GM12878 (cell line): ENCODE measurements at regions not wholly inside any gene's neighbourhood (a gene's known extent, or its start where the extent isn't known, plus 50 kb on each side); places are given as distances from the start of the nearest gene placed in this dataset.

Source experiments
- ATAC-seq: fragments of 200-7000 bp; cut with Tn5 transposase; 3 replicates; pipeline ENCODE4 v1.9.1; 2020; ENCODE audit warnings: mild to moderate bottlenecking, moderate library complexity
- BruUV-seq: library from RNA; stranded (reverse); fragments of 400-500 nt; replicated peaks from 2 replicates; lab custom pipeline; 2021; lab: Mats Ljungman, UMichigan
- CTCF ChIA-PET: fragments of 300-600 bp; sonication (Branson Sonifier 250); formaldehyde crosslinking; extraction: SDS; loops from one replicate; lab custom pipeline; 2021; ENCODE audit warnings: inconsistent platforms; lab: Yijun Ruan, JAX
- POLR2A ChIA-PET: fragments of 350-600 bp; formaldehyde crosslinking; extraction: SDS; loops from one replicate; lab custom pipeline; 2021; ENCODE audit warnings: inconsistent platforms; lab: Charles Lee
- RAD21 ChIA-PET: fragments of 300-600 bp; sonication (Branson Sonifier 250); formaldehyde crosslinking; loops from one replicate; lab custom pipeline; 2023; ENCODE audit warnings: antibody characterized with exemption; ENCODE audit not compliant: unreplicated experiment; lab: Charles Lee
- SMC1A ChIA-PET: fragments of 300-600 bp; sonication (Branson Sonifier 250); formaldehyde crosslinking; loops from one replicate; lab custom pipeline; 2023; ENCODE audit not compliant: unreplicated experiment, uncharacterized antibody; lab: Charles Lee
- DNase-seq: peaks from one replicate; pipeline ENCODE4 v3.0.0-alpha.2; 2011; ENCODE audit warnings: low read depth, low spot score
- FAIRE-seq: peaks from 3 replicates; lab custom pipeline; 2011; peaks lifted over from hg19 to GRCh38; lab: Jason Lieb, UNC
- H2AFZ ChIP-seq: 2 replicates; pipeline ENCODE4 v1.6.0; 2011; ENCODE audit warnings: low read depth, low read length, control low read depth; ENCODE audit not compliant: control insufficient read depth
- H3K27ac ChIP-seq: 2 replicates; pipeline ENCODE4 v1.5.1; 2011; ENCODE audit warnings: control low read depth; ENCODE audit not compliant: control insufficient read depth, insufficient read depth
- H3K27me3 ChIP-seq, 2 experiments: replicated peaks in 1 of 2; 2 replicates each; pipeline versions ENCODE4 v1.6.0 to v1.6.1; 2011; ENCODE audit warnings: low read length in 1 of 2; ENCODE audit not compliant: control insufficient read depth in 2 of 2, insufficient read depth in 2 of 2
- H3K36me3 ChIP-seq, 2 experiments: 2 replicates each; pipeline ENCODE4 v1.5.1; 2011; ENCODE audit warnings: low read length in 1 of 2; ENCODE audit not compliant: control insufficient read depth in 2 of 2, insufficient read depth in 2 of 2
- H3K4me1 ChIP-seq: 2 replicates; pipeline ENCODE4 v1.6.1; 2011; ENCODE audit warnings: mild to moderate bottlenecking, low read length, moderate library complexity, mixed read lengths; ENCODE audit not compliant: control insufficient read depth, insufficient read depth
- H3K4me2 ChIP-seq: 2 replicates; pipeline ENCODE4 v1.6.0; 2011; ENCODE audit warnings: control low read depth; ENCODE audit not compliant: control insufficient read depth, insufficient read depth
- H3K4me3 ChIP-seq: fragments of 200-600 bp; sonication (generic); 2 replicates; pipeline ENCODE4 v1.5.1; 2016
- H3K79me2 ChIP-seq: 2 replicates; pipeline ENCODE4 v1.6.0; 2011; ENCODE audit warnings: low read length; ENCODE audit not compliant: control insufficient read depth, insufficient read depth
- H3K9ac ChIP-seq: 2 replicates; pipeline ENCODE4 v1.8.0; 2011; ENCODE audit warnings: low read length, control low read depth, mixed read lengths; ENCODE audit not compliant: control insufficient read depth, insufficient read depth
- H3K9me3 ChIP-seq: replicated peaks from 3 replicates; pipeline ENCODE4 v1.5.1; 2011; ENCODE audit warnings: mild to moderate bottlenecking, low read length; ENCODE audit not compliant: control insufficient read depth, insufficient read depth
- H4K20me1 ChIP-seq: 2 replicates; pipeline ENCODE4 v1.6.0; 2011; ENCODE audit not compliant: control insufficient read depth, insufficient read depth
- BCLAF1 ChIP-seq: fragments of 450-650 bp; IDR thresholded peaks from 2 replicates; pipeline ENCODE4 v1.6.1; 2017; ENCODE audit warnings: antibody characterized with exemption, mild to moderate bottlenecking, moderate library complexity
- BMI1 ChIP-seq: fragments of 450-650 bp; IDR thresholded peaks from 2 replicates; pipeline ENCODE4 v1.6.1; 2016; ENCODE audit warnings: mild to moderate bottlenecking, moderate library complexity, borderline replicate concordance
- CBFB ChIP-seq: IDR thresholded peaks from 2 replicates; pipeline ENCODE4 v1.6.1; 2016; ENCODE audit warnings: antibody characterized with exemption, low read depth
- CHD4 ChIP-seq: fragments of 200-600 bp; sonication (generic); IDR thresholded peaks from 2 replicates; pipeline ENCODE4 v1.6.1; 2016; ENCODE audit warnings: mild to moderate bottlenecking
- CREB1 ChIP-seq: IDR thresholded peaks from 2 replicates; pipeline ENCODE4 v1.6.1; 2012; ENCODE audit warnings: low read depth, mild to moderate bottlenecking, inconsistent platforms
- E4F1 ChIP-seq: fragments of 450-650 bp; IDR thresholded peaks from 2 replicates; pipeline ENCODE4 v1.6.1; 2018; ENCODE audit warnings: borderline replicate concordance, mild to moderate bottlenecking; ENCODE audit not compliant: partially characterized antibody
- EGR1 ChIP-seq, 2 experiments: IDR thresholded peaks; 1 replicate in 1 of 2; 2 replicates in 1 of 2; pipeline ENCODE4 v1.6.1; 2011 to 2012; ENCODE audit warnings: low read depth in 2 of 2, low read length in 2 of 2, borderline replicate concordance in 1 of 2, mild to moderate bottlenecking in 1 of 2, moderate library complexity in 1 of 2
- HCFC1 ChIP-seq: fragments of 150-350 bp; IDR thresholded peaks from 2 replicates; pipeline ENCODE4 v1.6.1; 2014; ENCODE audit warnings: low read length
- MXI1 ChIP-seq: fragments of 150-350 bp; IDR thresholded peaks from 2 replicates; pipeline ENCODE4 v1.6.1; 2011; ENCODE audit warnings: low read depth, mild to moderate bottlenecking, inconsistent platforms, low read length, improper control_type of control experiment
- NR2F1 ChIP-seq: fragments of 450-650 bp; conservative IDR thresholded peaks from 2 replicates; pipeline ENCODE4 v1.6.1; 2017; ENCODE audit warnings: mild to moderate bottlenecking
- PKNOX1 ChIP-seq: fragments of 450-650 bp; IDR thresholded peaks from 2 replicates; pipeline ENCODE4 v1.6.1; 2016; ENCODE audit warnings: mild to moderate bottlenecking
- SREBF1 ChIP-seq: IDR thresholded peaks from 2 replicates; pipeline ENCODE4 v1.6.1; 2012; ENCODE audit warnings: mild to moderate bottlenecking, low read length
- STAT3 ChIP-seq: IDR thresholded peaks from 2 replicates; pipeline ENCODE4 v1.6.1; 2011; ENCODE audit warnings: low read depth, low read length, improper control_type of control experiment
- TBL1XR1 ChIP-seq: IDR thresholded peaks from 2 replicates; pipeline ENCODE4 v1.6.1; 2012; ENCODE audit warnings: low read depth, low read length, improper control_type of control experiment
- ZBED1 ChIP-seq: IDR thresholded peaks from 2 replicates; pipeline ENCODE4 v1.6.1; 2016; ENCODE audit warnings: borderline replicate concordance
- ZBTB33 ChIP-seq: fragments of 450-650 bp; IDR thresholded peaks from 2 replicates; pipeline ENCODE4 v1.6.1; 2017; ENCODE audit warnings: mild to moderate bottlenecking
- WGBS: methylation state at CpG from one replicate; pipeline ENCODE4 v1.1.6; 2016; ENCODE audit warnings: low lambda C conversion rate; ENCODE audit not compliant: insufficient replicate concordance, insufficient coverage; ENCODE audit errors: missing lambda C conversion rate; 5-methylcytosine and 5-hydroxymethylcytosine counted together
- in situ Hi-C: fragments of 300-500 bp; cut with MboI; formaldehyde crosslinking; loops from 9 replicates; pipeline ENCODE4 v1.14.3; 2018; ENCODE audit warnings: mixed read lengths
- intact Hi-C: fragments of 100-400 bp; cut with micrococcal nuclease; formaldehyde crosslinking; loops from one replicate; pipeline ENCODE4 v1.14.2; 2022; ENCODE audit not compliant: unreplicated experiment

- Histone ChIP-seq H3K4me2 (no peak overlapping the region), H3K79me2 (no peaks in the 10 kb centered on the region), H3K9ac (no peak overlapping the region), H3K9me3 (no peaks in the 10 kb centered on the region), H3K4me1 (no peaks in the 10 kb centered on the region), H2AFZ (no peak overlapping the region), H3K4me3 (no peak overlapping the region), H4K20me1 (no peaks in the 10 kb centered on the region), H3K27ac (no peak overlapping the region), H3K27me3 (no peaks in the 10 kb centered on the region), H3K36me3 (no peaks in the 10 kb centered on the region)
- no TSS peak for BruUV-seq
- ChIA-PET RAD21 (no interaction called here), POLR2A (no interaction called here), SMC1A (no interaction called here), CTCF (no interaction called here)
- 0% methylated on average over 1 of the region's 1 CpG for WGBS
- FAIRE-seq: no peak
- in situ Hi-C loops (no loop called here), intact Hi-C loops (no loop called here)
- no peak for DNase-seq
- ATAC-seq: no peak
- no peak for TF ChIP-seq HCFC1
- no peak for TF ChIP-seq BMI1
- TF ChIP-seq ZBTB33: no peak
- TF ChIP-seq PKNOX1: no peak
- TF ChIP-seq STAT3: no peak
- TF ChIP-seq E4F1: no peak
- TF ChIP-seq SREBF1: no peak
- no peak for TF ChIP-seq CREB1
- no peak for TF ChIP-seq CBFB
- no peak for TF ChIP-seq MXI1
- no peak for TF ChIP-seq BCLAF1
- TF ChIP-seq NR2F1: no peak
- no peak for TF ChIP-seq ZBED1
- TF ChIP-seq TBL1XR1: no peak
- TF ChIP-seq EGR1 (IDR thresholded peaks at IDR 0.05; ENCODE audit: borderline replicate concordance in 1 of 2, low read depth in 2 of 2, low read length in 2 of 2): no peak
- TF ChIP-seq CHD4: no peak
Observed at GRCh38 chr2:149815941-149816340, 228.4 kb upstream of the MMADHC start.
